Common myeloid progenitor, CD34-positive (primary cell): ENCODE measurements at regions not wholly inside any gene's neighbourhood (a gene's known extent, or its start where the extent isn't known, plus 50 kb on each side); places are given as distances from the start of the nearest gene placed in this dataset.

Experiments used
- CTCF ChIA-PET: fragments of 350-600 bp; sonication (Branson Sonifier 250); formaldehyde crosslinking; loops from one replicate; lab custom pipeline; 2021; ENCODE audit warnings: antibody characterized with exemption; lab: Charles Lee
- POLR2A ChIA-PET: fragments of 350-600 bp; sonication (Branson Sonifier 250); formaldehyde crosslinking; loops from one replicate; lab custom pipeline; 2021; ENCODE audit warnings: antibody characterized with exemption; lab: Charles Lee
- DNase-seq, 3 donors: peaks; one replicate each; pipeline versions ENCODE4 v3.0.0 to v3.0.0-alpha.2; 2013
- H3K27ac ChIP-seq, 2 experiments: 1 replicate in 1 of 2; 2 replicates in 1 of 2; pipeline ENCODE4 v1.7.0; 2013; ENCODE audit warnings: inconsistent platforms in 2 of 2, low read length in 2 of 2, mild to moderate bottlenecking in 2 of 2, low read depth in 1 of 2, moderate library complexity in 1 of 2; ENCODE audit not compliant: severe bottlenecking in 2 of 2, insufficient read depth in 1 of 2, poor library complexity in 1 of 2
- H3K27me3 ChIP-seq, 5 experiments: replicated peaks in 2 of 5; 1 replicate in 3 of 5; 2 replicates in 2 of 5; pipeline versions ENCODE4 v1.6.1 to v1.7.0; 2013; ENCODE audit warnings: low read length in 4 of 5, mild to moderate bottlenecking in 2 of 5, moderate library complexity in 2 of 5, inconsistent platforms in 1 of 5; ENCODE audit not compliant: insufficient read depth in 5 of 5, control insufficient read depth in 4 of 5
- H3K36me3 ChIP-seq, 4 experiments: 1 replicate in 2 of 4; 2 replicates in 2 of 4; pipeline versions ENCODE4 v1.6.1 to v1.7.0; 2013; ENCODE audit warnings: low read length in 3 of 4, control low read depth in 1 of 4, mild to moderate bottlenecking in 1 of 4; ENCODE audit not compliant: control insufficient read depth in 4 of 4, insufficient read depth in 4 of 4
- H3K4me1 ChIP-seq, 4 experiments: 1 replicate in 3 of 4; 2 replicates in 1 of 4; pipeline versions ENCODE4 v1.6.1 to v1.7.1; 2013; ENCODE audit warnings: low read length in 3 of 4, mild to moderate bottlenecking in 3 of 4, control low read depth in 1 of 4, inconsistent platforms in 1 of 4, moderate library complexity in 1 of 4; ENCODE audit not compliant: control insufficient read depth in 4 of 4, insufficient read depth in 4 of 4; ENCODE audit errors: control extremely low read depth in 1 of 4
- H3K4me3 ChIP-seq, 7 experiments: 1 replicate in 4 of 7; 2 replicates in 3 of 7; pipeline versions ENCODE4 v1.5.1 to v1.7.0; 2013; ENCODE audit warnings: mild to moderate bottlenecking in 7 of 7, low read length in 6 of 7, moderate library complexity in 6 of 7, inconsistent platforms in 2 of 7, low read depth in 2 of 7, control low read depth in 1 of 7; ENCODE audit not compliant: insufficient read depth in 4 of 7, control insufficient read depth in 1 of 7; ENCODE audit errors: extremely low read depth in 1 of 7
- H3K9me3 ChIP-seq, 5 experiments: 1 replicate in 4 of 5; 2 replicates in 1 of 5; pipeline versions ENCODE4 v1.6.1 to v1.7.1; 2013; ENCODE audit warnings: low read length in 4 of 5, mild to moderate bottlenecking in 2 of 5, inconsistent platforms in 1 of 5, low read depth in 1 of 5, moderate library complexity in 1 of 5; ENCODE audit not compliant: control insufficient read depth in 4 of 5, insufficient read depth in 2 of 5; ENCODE audit errors: control extremely low read depth in 1 of 5
- WGBS: methylation state at CpG from one replicate; pipeline ENCODE4 v1.1.5; 2013; ENCODE audit not compliant: insufficient coverage; 5-methylcytosine and 5-hydroxymethylcytosine counted together

DNA sequence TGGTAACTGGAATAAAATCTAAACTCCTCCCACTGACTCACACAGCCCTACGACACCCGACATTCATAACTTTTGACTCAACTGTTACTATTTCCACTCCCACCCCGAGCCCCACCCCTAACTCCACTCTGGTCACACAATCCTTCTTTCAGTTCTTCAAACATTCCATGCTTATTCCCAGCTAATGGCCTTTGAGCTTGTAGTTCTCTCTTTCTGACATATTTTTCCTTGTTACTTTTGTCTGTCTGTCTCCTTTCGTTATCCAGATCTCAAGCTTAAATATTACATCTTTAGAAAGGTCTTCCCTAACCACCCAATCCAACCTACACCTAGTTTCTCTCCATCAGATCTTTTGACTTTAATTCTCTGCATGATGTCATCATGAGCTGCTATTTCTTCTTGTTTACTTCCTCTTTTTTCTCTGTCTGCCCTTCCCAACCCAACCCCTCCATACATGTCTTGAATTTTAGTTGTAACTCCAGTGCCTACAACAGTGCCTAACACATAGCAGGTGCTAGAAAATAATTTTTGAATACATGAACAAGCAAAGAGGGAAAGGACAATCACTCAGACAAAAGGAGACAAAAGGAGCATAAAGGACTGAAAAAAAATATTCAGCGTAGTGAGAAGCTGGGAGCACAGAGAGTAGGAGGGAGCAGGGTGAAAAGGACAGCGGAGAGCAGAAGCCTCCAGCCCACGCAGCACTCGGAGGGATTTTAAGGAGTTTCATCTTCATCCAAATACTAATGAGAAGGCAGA lies 65.2 kb upstream of the SMIM36 start:
- no peaks in the 10 kb centered on the region for H3K27me3 ChIP-seq
- H3K9me3 ChIP-seq: no peaks in the 10 kb centered on the region
- CTCF ChIA-PET: interaction anchor here (2.2 kb wide), 1 partner anchor 26 kb away, joined by 6 read pairs; no protein-coding TSS in a partner anchor
- peak; percentile 35 to 70 (median 69) for DNase-seq
- H3K4me1 ChIP-seq: peaks cover 4 to 17% (median 16%) of the 10 kb centered on the region in 4 experiments
- H3K27ac ChIP-seq: peak overlapping the region in 1 of 2 experiments; percentile 75
- peak overlapping the region in 4 of 7 experiments; percentile 21 to 67 (median 55) for H3K4me3 ChIP-seq
- 94% methylated on average over 8 of the region's 8 CpGs for WGBS
- H3K36me3 ChIP-seq: no peaks in the 10 kb centered on the region
- POLR2A ChIA-PET: no interaction called here

DNA sequence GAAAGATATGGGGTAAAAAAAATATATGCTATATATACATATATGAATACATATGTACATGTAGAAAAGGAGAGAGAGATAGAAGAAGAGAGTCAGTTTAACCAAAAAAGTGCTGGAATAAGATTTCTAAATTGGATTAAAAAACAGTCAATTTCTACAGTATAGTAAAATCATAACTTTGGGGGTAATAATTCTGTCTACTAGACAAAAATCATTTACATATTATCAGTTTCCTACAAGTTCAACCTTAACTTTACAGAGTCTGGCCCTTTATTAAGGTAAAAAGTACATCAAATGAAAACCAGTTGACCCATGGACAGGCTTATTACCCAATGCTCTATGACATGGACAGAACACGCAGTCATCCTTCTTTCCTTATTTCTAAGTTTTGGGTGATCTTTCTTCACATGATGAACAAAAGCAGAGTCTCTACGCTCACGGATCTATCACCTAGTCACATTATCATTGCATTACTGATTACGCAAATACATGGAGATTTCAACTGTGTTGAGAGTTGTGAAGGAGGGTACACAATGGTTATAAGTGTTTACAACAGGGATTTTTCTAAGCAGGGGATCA lies 63.9 kb upstream of the SMIM36 start:
- Histone ChIP-seq H3K4me1 (peaks cover 4 to 17% (median 16%) of the 10 kb centered on the region in 4 experiments), H3K4me3 (no peak overlapping the region), H3K36me3 (no peaks in the 10 kb centered on the region), H3K27ac (no peak overlapping the region), H3K27me3 (no peaks in the 10 kb centered on the region), H3K9me3 (no peaks in the 10 kb centered on the region)
- 100% methylated on average over 2 of the region's 4 CpGs for WGBS
- CTCF ChIA-PET: no interaction called here
- POLR2A ChIA-PET: no interaction called here
- DNase-seq: no peak

DNA sequence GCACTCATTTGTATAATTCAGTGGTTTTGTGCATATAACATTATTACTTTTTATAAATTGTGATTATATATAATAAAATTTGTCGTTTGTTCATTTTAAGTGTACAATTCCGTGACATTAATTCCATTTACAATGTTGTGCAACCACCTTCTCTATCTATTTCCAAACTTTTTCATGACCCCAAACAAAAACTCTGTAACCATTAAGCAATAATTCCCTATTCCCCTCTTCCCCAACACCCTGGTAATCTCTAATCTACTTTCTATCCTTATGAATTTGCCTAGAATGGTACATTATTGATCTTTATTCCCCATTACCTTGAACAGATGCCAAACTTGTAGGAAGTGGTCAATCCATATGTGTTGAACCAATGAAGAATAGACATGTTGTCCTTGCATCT lies 61.3 kb upstream of the SMIM36 start:
- H3K27me3 ChIP-seq: no peaks in the 10 kb centered on the region
- 100% methylated on average over 1 of the region's 2 CpGs for WGBS
- H3K4me1 ChIP-seq: peaks cover 4 to 14% (median 13%) of the 10 kb centered on the region in 4 experiments
- no peak overlapping the region for H3K4me3 ChIP-seq
- H3K9me3 ChIP-seq: no peaks in the 10 kb centered on the region
- H3K27ac ChIP-seq: no peak overlapping the region
- H3K36me3 ChIP-seq: no peaks in the 10 kb centered on the region
- ChIA-PET CTCF (interaction anchor here (2.1 kb wide), 1 partner anchor 30 kb away, joined by 4 read pairs; no protein-coding TSS in a partner anchor), POLR2A (no interaction called here)
- DNase-seq: no peak

DNA sequence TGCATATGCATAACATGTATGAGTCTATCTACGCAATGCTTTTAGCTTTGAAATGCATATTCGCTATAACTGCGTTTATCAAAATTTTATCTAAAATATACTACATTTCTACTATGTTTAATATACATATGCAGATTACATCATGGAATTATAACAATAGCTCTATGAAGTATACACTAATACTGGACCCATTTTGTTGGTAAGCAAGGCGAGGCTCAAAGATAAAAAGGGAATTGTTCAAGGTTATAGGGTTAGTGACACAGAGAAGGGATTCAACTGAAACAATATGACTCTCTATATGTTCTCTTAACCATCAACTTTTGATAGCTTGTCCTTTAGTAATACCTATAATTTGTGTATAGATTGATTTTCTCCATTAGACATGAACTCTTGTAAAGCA lies 60.9 kb upstream of the SMIM36 start:
- 70% methylated on average over 2 of the region's 4 CpGs for WGBS
- ChIA-PET POLR2A (no interaction called here), CTCF (interaction anchor here (2.1 kb wide), 1 partner anchor 30 kb away, joined by 4 read pairs; no protein-coding TSS in a partner anchor)

DNA sequence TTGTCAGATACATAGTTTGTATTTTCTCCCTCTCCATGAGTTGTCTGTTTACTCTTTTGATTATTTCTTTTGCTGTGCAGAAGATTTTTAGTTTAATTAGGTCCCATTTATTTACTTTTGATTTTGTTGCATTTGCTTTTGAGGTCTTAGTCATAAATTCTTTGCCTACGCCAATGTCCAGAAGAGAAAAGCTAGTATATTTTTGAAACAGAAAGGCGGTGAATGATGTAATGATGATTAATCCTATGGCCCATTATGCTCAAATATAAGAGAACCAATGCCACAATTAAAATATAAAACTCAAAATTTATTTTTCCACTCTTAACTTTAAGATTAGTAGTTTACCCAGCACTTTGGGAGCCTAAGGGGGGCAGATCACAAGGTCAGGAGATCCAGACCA lies 59.8 kb upstream of the SMIM36 start:
- no peaks in the 10 kb centered on the region for H3K36me3 ChIP-seq
- peaks cover 0 to 3% (median 0%) of the 10 kb centered on the region in 4 experiments for H3K4me1 ChIP-seq
- DNase-seq: no peak
- no CpG with 5 or more reads among the region's 2 CpGs for WGBS
- ChIA-PET POLR2A (no interaction called here), CTCF (no interaction called here)
- no peak overlapping the region for H3K27ac ChIP-seq
- no peak overlapping the region for H3K4me3 ChIP-seq
- no peaks in the 10 kb centered on the region for H3K9me3 ChIP-seq
- no peaks in the 10 kb centered on the region for H3K27me3 ChIP-seq

More for the DNA sequence above, 60.9 kb upstream of the SMIM36 start:
- Histone ChIP-seq H3K4me1 (peaks cover 4 to 12% (median 10%) of the 10 kb centered on the region in 4 experiments), H3K27me3 (no peaks in the 10 kb centered on the region), H3K36me3 (no peaks in the 10 kb centered on the region), H3K4me3 (no peak overlapping the region), H3K9me3 (no peaks in the 10 kb centered on the region), H3K27ac (no peak overlapping the region)
- DNase-seq: no peak

DNA sequence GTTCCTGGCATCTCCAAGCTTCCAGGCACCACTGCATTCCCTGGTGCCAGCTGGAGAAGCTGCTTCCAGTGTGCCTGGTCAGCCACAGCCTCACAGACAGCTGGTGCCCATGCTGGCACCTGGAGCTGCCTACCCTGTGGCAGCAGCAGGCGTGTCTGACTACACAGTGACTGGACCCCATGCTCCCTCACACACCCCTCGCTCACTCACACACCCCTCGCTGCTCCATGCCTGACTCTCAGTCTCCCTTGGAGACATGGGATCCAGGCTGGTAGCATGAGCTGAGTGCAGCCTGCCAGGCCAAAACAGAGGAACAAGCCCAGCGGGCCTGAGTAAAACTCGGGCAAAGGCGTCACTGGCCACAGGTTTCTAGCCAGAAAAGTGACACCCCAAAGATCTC lies 59.1 kb upstream of the SMIM36 start:
- ChIA-PET CTCF (interaction anchor here (1.1 to 1.7 kb wide), 2 partner anchors 22 to 44 kb away, joined by 3 to 4 read pairs; no protein-coding TSS in a partner anchor), POLR2A (no interaction called here)
- no peaks in the 10 kb centered on the region for H3K9me3 ChIP-seq
- no peaks in the 10 kb centered on the region for H3K27me3 ChIP-seq
- DNase-seq: no peak
- H3K27ac ChIP-seq: no peak overlapping the region
- WGBS: 100% methylated on average over 3 of the region's 6 CpGs
- no peak overlapping the region for H3K4me3 ChIP-seq
- no peaks in the 10 kb centered on the region for H3K36me3 ChIP-seq
- H3K4me1 ChIP-seq: peaks cover 0 to 3% (median 0%) of the 10 kb centered on the region in 4 experiments
